Neural progenitor cell (in vitro differentiated cells): ENCODE measurements at regions not wholly inside any gene's neighbourhood (a gene's known extent, or its start where the extent isn't known, plus 50 kb on each side); places are given as distances from the start of the nearest gene placed in this dataset.

Source experiments
- CTCF ChIP-seq: fragments of 200-600 bp; sonication (generic); IDR thresholded peaks from 2 replicates; pipeline ENCODE4 v1.5.1; 2017; ENCODE audit warnings: antibody characterized with exemption, mild to moderate bottlenecking
- EZH2phosphoT487 ChIP-seq: fragments of 200-600 bp; sonication (generic); IDR thresholded peaks from 2 replicates; pipeline ENCODE4 v1.6.1; 2017; ENCODE audit warnings: antibody characterized with exemption

GRCh38 chr10:130834170-130834569 is 477.4 kb downstream of the TCERG1L start:
- TF ChIP-seq EZH2phosphoT487 (no peak), CTCF (no peak)
